Esophagus muscularis mucosa (tissue), 4 donors: ENCODE measurements at regions not wholly inside any gene's neighbourhood (a gene's known extent, or its start where the extent isn't known, plus 50 kb on each side); places are given as distances from the start of the nearest gene placed in this dataset.

Source experiments
- DNase-seq: peaks from one replicate; pipeline ENCODE4 v3.0.0-alpha.2; 2017; ENCODE audit errors: extremely low spot score
- H3K27ac ChIP-seq, 4 donors: fragments of 200-600 bp; sonication (generic); replicated peaks in 1 of 4; 1 replicate in 3 of 4; 2 replicates in 1 of 4; pipeline ENCODE4 v1.5.1; 2016 to 2019; ENCODE audit warnings: mild to moderate bottlenecking in 1 of 4
- H3K27me3 ChIP-seq, 4 donors: fragments of 200-600 bp; sonication (generic); one replicate each; pipeline versions ENCODE4 v1.5.1 to v1.6.0; 2016 to 2019
- H3K36me3 ChIP-seq, 4 donors: fragments of 200-600 bp; sonication (generic); one replicate each; pipeline ENCODE4 v1.5.1; 2016 to 2019
- H3K4me1 ChIP-seq, 4 donors: fragments of 200-600 bp; sonication (generic); one replicate each; pipeline ENCODE4 v1.5.1; 2016 to 2019
- H3K4me3 ChIP-seq, 4 donors: fragments of 200-600 bp; sonication (generic); 1 replicate in 2 of 4; 2 replicates in 2 of 4; pipeline ENCODE4 v1.5.1; 2016 to 2019; ENCODE audit warnings: mild to moderate bottlenecking in 4 of 4, moderate library complexity in 1 of 4
- H3K9me3 ChIP-seq, 4 donors: fragments of 200-600 bp; sonication (generic); 1 replicate in 3 of 4; 2 replicates in 1 of 4; pipeline ENCODE4 v1.5.1; 2016 to 2019
- CTCF ChIP-seq, 3 experiments: fragments of 200-600 bp in 2 of 3; fragments of 450-650 bp in 1 of 3; sonication (generic) in 2 of 3; IDR thresholded peaks; one replicate each; pipeline ENCODE4 v1.5.1; 2017 to 2019; ENCODE audit warnings: antibody characterized with exemption in 3 of 3, mild to moderate bottlenecking in 2 of 3, moderate library complexity in 1 of 3
- EP300 ChIP-seq: sonication (generic); formaldehyde crosslinking; IDR thresholded peaks from one replicate; pipeline ENCODE4 v1.6.1; 2017; ENCODE audit warnings: antibody characterized with exemption
- POLR2A ChIP-seq: fragments of 450-650 bp; IDR thresholded peaks from one replicate; pipeline ENCODE4 v1.6.1; 2017; ENCODE audit warnings: antibody characterized with exemption, moderate library complexity, mild to moderate bottlenecking, low read depth
- POLR2AphosphoS5 ChIP-seq, 2 donors: sonication (generic); formaldehyde crosslinking; IDR thresholded peaks; one replicate each; pipeline ENCODE4 v1.6.1; 2017; ENCODE audit warnings: antibody characterized with exemption in 2 of 2
- WGBS: methylation state at CpG from one replicate; pipeline ENCODE4 v1.1.5; 2018; 5-methylcytosine and 5-hydroxymethylcytosine counted together
- intact Hi-C: fragments of 100-400 bp; cut with DNase I; formaldehyde crosslinking; loops from one replicate; pipeline ENCODE4 v1.15.1; 2023

GRCh38 chr3:165383381-165383780 lies 187.2 kb upstream of the SLITRK3 start:
- Histone ChIP-seq H3K4me1 (no peaks in the 10 kb centered on the region), H3K9me3 (peaks cover 0 to 5% (median 0%) of the 10 kb centered on the region in 4 donors), H3K27me3 (no peaks in the 10 kb centered on the region), H3K4me3 (no peak overlapping the region), H3K36me3 (no peaks in the 10 kb centered on the region), H3K27ac (no peak overlapping the region)
- 81% methylated on average over 3 of the region's 3 CpGs for WGBS
- DNase-seq, result no peak
- intact Hi-C loops, result no loop called here
- TF ChIP-seq EP300 (no peak), CTCF (IDR thresholded peaks at IDR 0.05) (no peak), POLR2A (no peak), POLR2AphosphoS5 (IDR thresholded peaks at IDR 0.05) (no peak)

- no peak overlapping the region for H3K27ac ChIP-seq
- WGBS, result 85% methylated on average over 3 of the region's 3 CpGs
- no peak for TF ChIP-seq EP300
- no peak for TF ChIP-seq POLR2A
- TF ChIP-seq POLR2AphosphoS5 (IDR thresholded peaks at IDR 0.05), result no peak
- TF ChIP-seq CTCF (IDR thresholded peaks at IDR 0.05), result no peak
- DNase-seq, result no peak
- intact Hi-C loops, result no loop called here
- no peaks in the 10 kb centered on the region for H3K4me1 ChIP-seq
- no peaks in the 10 kb centered on the region for H3K9me3 ChIP-seq
- no peaks in the 10 kb centered on the region for H3K36me3 ChIP-seq
- no peaks in the 10 kb centered on the region for H3K27me3 ChIP-seq
- no peak overlapping the region for H3K4me3 ChIP-seq
These were observed 186.5 kb upstream of the SLITRK3 start for GRCh38 chr3:165382672-165383071.

- DNase-seq, result no peak
- Histone ChIP-seq H3K36me3 (no peaks in the 10 kb centered on the region), H3K9me3 (no peaks in the 10 kb centered on the region), H3K4me1 (no peaks in the 10 kb centered on the region), H3K27me3 (no peaks in the 10 kb centered on the region), H3K4me3 (no peak overlapping the region), H3K27ac (no peak overlapping the region)
- TF ChIP-seq EP300 (no peak), CTCF (IDR thresholded peaks at IDR 0.05) (no peak), POLR2AphosphoS5 (IDR thresholded peaks at IDR 0.05) (no peak), POLR2A (no peak)
- intact Hi-C loops, result no loop called here
- 50% methylated on average over 2 of the region's 2 CpGs for WGBS
These were observed 182.6 kb upstream of the SLITRK3 start for GRCh38 chr3:165378761-165379160.

GRCh38 chr3:165359005-165359404 lies 162.8 kb upstream of the SLITRK3 start:
- Histone ChIP-seq H3K9me3 (peaks cover 0 to 4% (median 0%) of the 10 kb centered on the region in 4 donors), H3K27me3 (no peaks in the 10 kb centered on the region), H3K4me1 (peaks cover 0 to 15% (median under 1%) of the 10 kb centered on the region in 4 donors), H3K4me3 (no peak overlapping the region), H3K27ac (no peak overlapping the region), H3K36me3 (no peaks in the 10 kb centered on the region)
- 74% methylated on average over 3 of the region's 3 CpGs for WGBS
- TF ChIP-seq POLR2A (no peak), POLR2AphosphoS5 (IDR thresholded peaks at IDR 0.05) (no peak), CTCF (IDR thresholded peaks at IDR 0.05) (no peak), EP300 (no peak)
- DNase-seq, result no peak
- intact Hi-C loops, result loop anchor here (10.0 kb wide), 1 partner anchor 476 kb away; the partner anchor contains the start of gene BCHE

- 90% methylated on average over 5 of the region's 5 CpGs for WGBS
- intact Hi-C loops, result loop anchor here (10.0 kb wide), 1 partner anchor 479 kb away; the partner anchor contains the start of gene BCHE
- DNase-seq, result no peak
- H3K9me3 ChIP-seq, result no peaks in the 10 kb centered on the region
- no peaks in the 10 kb centered on the region for H3K36me3 ChIP-seq
- TF ChIP-seq POLR2A (no peak), CTCF (IDR thresholded peaks at IDR 0.05) (no peak), EP300 (no peak), POLR2AphosphoS5 (IDR thresholded peaks at IDR 0.05) (no peak)
- no peaks in the 10 kb centered on the region for H3K27me3 ChIP-seq
- no peak overlapping the region for H3K4me3 ChIP-seq
- H3K27ac ChIP-seq, result no peak overlapping the region
- peaks cover 0 to 20% (median 3%) of the 10 kb centered on the region in 4 donors for H3K4me1 ChIP-seq
These were observed 159.1 kb upstream of the SLITRK3 start for GRCh38 chr3:165355316-165355715.
